GM21528 (cell line): ENCODE measurements at regions not wholly inside any gene's neighbourhood (a gene's known extent, or its start where the extent isn't known, plus 50 kb on each side); places are given as distances from the start of the nearest gene placed in this dataset.
"Not testable (repeated sequence)": the region's sequence is repeated elsewhere in the genome, so short reads cannot be mapped to it uniquely, and the experiment has no call there.

Experiments used
- ATAC-seq: cut with Tn5 transposase; IDR thresholded peaks from one replicate; pipeline ENCODE4 v1.9.1; 2021; ENCODE audit warnings: mild to moderate bottlenecking, moderate library complexity; ENCODE audit not compliant: unreplicated experiment, low FRiP score

DNA sequence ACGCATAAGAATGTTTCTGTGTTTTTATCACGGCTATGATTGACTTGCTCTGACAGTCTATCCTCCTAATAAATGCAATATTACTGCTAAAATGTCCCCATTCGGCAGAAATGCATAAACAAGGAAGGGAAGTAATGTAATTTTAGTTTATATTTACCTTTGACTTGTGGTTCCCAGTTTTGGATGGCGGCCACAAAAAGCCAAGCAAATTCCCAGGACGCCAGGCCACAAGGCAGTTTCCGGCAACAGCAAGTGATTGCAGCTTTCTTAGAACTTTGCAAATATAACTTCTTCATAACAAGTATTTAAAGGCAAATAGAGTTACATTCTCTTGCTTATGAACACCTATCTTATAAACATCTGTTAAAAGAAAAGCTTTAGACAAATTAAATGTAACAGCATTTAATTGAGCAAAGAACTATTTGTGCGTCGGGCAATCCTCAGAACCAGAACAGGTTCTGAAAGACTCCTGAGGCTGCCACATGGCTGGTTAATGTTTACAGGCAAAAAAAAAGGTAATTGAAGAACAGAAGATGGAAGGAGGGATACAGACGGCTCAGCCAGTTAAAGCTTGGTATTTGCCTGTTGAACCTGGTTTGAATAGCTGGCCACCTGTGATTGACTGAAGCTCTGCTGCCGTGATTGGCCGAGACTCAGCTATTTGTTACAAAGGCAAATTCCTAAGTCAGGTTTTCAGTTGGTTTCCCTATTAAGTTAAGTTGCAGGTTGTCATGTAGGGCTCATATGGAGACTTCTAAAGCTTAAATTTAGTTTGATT is 80.8 kb downstream of the C21orf91 start:
- no peak for ATAC-seq

DNA sequence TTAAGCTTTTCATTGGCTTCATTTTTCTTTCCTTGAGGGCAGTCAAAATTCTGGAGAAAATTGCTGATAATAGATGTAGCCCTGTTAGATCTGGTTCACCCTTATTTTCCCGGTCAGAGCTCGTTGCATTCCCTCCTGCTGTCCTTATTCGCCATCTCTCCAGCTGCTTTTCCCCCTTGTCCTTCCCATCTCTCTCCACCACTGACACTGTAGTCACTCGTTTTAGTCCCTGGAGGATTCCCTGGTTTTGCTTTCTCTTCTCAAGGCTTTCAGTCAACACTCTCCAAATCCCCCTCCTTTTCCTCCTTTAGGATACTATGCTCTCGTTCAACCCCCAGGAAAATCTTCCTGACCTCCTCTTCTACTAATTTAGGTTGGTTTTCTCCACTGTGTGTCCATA is 83.1 kb downstream of the C21orf91 start:
- ATAC-seq, result no peak

DNA sequence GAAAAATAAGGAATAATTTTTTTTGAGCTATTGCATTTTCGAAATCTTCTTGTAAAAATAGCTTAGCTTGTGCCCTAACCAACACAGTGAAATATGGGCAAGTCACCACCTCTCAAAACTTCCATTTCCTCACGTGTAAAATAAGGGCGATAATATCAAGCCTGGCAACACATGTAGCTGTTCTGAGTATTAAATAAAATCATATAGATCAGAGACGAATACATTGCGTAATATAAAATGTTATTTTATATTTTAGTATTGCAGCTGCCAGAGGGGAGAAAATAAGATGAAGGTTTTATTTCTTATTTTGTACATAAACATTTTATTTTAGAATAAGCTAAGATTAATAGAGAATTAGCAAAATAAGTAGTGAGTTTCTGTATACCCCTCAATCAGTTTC is 85.9 kb downstream of the C21orf91 start:
- no peak for ATAC-seq

DNA sequence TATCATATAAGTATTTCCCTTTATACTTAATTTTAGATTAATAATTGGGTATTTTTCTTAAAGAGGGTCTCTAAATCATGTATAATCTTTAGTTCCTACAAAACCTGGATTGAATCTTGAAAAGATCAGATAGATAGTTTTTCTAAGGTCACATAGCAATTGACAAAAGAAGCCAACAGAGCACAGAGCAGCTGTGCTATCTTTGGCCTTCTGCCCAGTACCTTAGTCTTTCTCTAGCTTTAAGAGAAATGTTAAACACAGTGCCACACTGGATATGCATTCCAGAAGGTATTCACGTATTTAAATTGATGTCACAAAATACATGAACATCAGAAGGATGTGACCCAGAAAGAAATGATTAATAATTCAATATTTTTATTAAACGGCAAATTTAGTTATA is 86.8 kb downstream of the C21orf91 start:
- ATAC-seq, result no peak

DNA sequence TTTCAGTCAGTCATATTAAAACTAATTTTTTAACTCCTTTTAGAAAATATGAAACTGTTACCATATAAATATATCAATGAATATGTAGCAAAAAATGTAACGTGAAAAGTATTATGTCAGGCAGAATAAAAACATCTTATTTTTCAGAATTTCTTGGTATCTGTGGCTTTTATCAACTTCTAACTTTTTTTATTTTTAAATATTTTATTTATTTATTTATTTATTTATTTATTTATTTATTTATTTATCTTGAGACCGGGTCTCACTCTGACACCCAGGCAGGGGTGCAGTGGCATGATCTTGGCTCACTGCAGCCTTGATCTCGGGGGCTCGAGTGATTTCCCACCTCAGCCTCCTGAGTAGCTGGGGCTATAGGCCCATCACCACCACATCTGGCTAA is 87.6 kb downstream of the C21orf91 start:
- ATAC-seq, result no peak

DNA sequence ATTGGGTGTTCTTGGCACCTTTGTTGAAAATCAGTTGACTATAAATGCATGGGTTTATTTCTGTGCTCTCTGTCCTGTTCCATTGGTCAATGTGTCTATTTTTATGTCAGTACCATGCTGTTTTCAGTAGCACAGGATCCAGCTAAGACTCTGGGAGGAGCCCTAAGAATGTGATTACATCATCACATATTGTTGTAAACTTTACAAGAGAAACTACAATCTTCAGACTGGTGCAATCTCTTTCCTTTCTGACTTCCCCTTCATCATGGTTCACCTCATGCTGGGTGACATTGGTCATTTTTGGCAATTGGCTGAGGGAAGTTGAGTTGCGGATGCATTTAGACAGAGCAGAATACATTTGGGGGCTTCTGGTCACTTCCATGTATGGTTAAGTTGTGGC is 88.4 kb downstream of the C21orf91 start:
- no peak for ATAC-seq

DNA sequence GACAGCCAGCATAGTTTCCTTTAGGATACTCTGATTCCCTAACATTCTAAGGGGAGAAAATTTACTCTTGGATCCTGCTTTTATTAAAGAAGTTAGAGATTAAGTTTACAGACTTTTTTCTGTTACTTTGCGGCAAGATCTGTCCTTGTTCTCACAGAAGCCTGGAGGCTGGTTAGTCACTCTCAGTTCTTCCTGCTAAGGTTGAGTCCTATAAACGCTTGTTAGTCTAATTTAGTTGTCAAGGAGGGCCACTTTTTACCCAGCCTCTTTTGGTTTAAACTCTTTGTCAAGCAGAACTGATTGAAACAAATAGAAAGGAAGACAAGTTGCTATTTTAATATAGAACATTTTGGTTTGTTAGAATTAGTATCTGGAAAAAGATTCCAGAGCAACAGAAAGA is 89.7 kb downstream of the C21orf91 start:
- ATAC-seq, result no peak

DNA sequence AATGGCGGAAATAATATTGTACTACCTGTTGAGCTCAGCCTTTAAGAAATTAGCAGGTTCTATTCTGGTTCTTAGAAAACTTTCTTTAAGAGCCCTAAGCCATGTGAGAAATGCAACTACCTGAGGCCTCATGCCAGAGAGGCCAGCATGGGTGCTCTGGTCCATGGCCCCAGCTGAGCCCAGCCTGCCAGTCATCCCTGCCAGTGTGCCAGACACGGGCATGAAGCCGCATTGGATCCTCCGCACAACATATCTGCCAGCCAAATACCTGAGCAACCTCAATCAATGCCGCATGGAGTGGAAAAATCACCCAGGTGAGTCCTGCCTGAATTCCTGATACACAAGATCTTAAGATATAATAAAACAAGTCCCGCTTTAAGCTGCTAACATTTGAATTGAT is 91.8 kb downstream of the C21orf91 start:
- no peak for ATAC-seq

DNA sequence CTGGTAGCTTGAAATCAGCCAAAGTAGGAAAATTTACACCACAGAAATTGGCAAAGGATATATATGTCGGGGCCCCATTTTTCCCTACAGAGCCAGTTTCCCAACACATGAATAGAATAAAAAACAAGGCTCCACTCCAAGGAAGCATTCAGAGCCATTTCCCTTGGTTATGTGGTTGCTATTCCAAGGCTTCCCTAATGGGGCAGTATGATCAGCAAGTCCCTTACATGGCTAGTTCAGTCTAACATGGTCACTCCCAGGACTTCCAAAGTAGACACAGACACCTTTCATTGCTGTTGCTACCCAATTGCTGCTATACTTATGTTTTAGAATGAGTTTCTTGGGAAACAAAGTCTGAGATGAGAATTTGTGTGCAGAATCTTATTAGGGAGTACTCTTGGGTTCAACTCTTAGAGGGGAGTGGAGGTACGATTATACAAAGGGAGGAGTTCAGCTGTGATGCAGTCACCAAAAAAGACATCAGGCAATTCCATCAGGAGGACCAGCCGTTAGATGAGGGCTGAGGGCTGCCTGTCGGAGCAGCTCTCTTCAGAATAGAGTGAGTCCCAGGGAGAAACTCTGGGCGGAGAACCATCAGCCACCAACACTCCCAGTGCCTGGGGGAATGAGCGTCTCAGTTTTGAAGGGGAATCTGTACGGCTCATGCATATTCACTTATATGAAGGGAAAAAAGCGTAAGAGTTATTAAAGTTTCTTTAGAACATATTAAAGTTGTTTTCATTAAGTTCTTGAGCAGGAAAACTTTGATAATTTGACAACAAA is 92.9 kb downstream of the C21orf91 start:
- no peak for ATAC-seq

DNA sequence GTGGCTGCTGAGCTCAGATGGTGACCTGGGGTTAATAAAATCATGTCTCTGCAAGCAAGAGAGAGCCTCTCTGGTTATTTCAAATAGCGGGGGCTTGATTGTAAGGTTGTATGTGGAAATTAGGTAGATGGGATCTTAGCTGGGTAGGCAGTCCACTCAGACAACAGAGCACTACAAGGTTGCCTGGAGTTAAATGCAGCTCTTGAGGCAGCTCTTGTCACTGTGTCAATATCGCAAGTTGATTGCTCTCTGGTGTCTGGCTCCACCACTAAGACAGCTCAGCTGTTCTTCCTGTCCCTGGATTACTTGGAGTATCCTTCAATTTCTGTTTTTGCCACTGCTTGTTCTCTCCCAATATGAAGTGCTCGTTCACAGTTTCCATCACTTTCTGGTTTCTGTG is 93.8 kb downstream of the C21orf91 start:
- no peak for ATAC-seq

DNA sequence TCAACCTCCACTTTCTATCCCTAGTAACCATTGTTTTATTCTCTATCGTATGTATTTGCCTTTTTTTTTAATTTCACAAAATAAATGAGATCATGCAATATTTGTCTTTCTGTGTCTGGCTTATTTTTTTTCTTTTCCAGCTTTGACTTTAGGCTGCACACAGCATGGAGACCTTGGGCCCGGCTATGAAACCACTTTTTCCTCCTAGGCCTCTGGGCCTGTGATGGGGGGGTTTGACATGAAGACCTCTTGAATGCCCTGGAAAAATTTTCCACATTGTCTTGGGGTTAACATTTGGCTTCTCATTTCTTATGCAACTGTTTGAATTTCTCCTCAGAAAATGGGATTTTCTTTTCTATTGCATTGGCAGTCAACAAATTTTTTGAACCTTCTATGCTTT is 100.2 kb upstream of the BTG3 start:
- ATAC-seq, result no peak

DNA sequence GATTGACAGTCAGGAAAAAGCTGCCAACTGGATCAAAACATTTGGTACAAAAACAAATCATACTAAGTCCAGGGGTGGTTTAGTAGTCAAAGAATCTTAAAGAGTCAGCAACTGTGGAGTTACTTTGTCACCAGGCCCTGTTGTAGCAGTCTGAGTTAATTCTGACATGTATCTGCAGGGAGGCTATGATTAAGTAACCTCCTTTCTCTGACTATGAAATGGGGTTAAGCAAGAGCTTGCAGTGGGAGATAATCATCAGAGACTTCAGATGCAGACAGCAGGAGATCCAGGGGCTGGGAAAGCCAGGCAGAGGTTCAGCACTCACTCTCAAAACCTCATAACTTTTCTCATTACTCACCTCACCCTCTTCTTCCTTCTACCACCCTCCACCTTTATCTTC is 99.2 kb upstream of the BTG3 start:
- ATAC-seq, result no peak

DNA sequence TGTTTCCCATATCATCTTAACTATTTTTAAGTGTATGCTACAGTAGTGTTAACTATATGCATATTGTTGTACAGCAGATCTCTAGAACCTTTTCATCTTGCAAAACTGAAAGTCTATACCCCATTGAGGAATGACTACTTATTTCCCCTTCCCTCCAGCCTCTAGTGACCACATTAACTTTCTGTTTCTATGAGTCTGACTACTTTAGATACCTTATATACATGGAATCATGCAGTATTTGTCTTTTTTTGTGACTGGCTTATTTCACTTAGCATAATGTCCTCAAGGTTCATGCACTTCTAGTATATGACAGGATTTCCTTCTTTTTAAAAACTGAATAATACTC is 96.5 kb upstream of the BTG3 start:
- peak; percentile 99 for ATAC-seq

DNA sequence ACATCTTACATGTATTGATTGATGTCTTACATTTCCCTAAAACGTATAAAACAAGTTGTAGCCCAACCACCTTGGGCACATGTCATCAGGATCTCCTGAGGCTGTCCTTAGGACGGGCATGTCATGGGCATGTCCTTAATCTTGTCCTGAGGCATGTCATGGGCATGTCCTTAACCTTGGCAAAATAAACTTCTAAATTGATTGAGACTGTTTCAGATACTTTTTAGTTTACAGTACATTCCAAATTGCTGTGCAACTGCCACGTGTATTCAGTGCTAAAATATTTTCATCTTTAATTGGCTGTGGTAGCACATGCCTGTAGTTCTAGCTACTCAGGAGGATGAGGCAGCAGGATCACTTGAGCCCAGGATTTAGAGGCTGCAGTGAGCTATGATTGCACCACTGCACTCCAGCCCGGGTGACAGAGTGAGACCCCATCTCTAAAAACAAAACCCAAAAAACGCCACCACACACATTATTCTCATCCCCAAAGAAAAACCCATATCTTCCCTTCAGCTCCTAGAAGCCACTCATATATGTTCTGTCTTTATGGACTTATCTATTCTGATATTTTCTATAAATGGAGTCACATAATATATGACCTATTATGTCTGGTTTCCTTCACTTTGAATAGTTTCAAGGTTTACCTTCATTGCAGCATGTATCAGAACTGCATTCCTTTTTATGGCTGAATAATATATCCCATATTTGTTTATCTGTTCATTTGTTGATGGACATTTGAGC is 96.0 kb upstream of the BTG3 start:
- peak; percentile 55 for ATAC-seq

DNA sequence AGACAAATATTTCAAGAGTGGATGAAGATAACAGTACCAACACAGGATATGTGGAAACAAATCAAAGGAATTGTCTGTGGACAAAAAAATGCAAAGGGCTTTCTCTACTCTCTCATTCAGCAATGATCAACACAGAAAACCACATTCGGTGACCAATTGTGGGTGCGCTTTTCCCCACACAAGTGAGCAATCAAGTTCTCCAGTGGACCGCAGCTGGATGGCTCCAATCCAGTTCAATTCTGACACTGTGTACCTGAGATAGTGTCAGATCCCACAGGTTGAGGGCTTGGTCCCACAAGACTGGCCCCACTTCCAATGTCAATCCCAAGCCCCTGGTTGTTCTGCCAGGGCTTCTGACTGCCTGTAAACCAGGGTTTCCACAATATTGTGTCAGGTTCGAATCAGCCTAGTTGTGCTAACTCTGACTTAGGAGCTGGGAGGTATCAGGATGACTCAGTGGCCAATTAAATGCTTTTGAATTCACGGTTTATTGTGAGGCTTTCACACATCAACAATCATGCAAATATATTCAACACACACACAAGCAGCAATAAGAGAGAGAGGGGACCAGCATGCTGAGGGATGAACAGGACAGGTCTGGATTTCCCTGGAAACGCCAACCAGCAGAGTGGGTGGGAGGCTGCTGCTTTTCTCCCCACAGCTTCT is 87.0 kb upstream of the BTG3 start:
- ATAC-seq, result no peak

DNA sequence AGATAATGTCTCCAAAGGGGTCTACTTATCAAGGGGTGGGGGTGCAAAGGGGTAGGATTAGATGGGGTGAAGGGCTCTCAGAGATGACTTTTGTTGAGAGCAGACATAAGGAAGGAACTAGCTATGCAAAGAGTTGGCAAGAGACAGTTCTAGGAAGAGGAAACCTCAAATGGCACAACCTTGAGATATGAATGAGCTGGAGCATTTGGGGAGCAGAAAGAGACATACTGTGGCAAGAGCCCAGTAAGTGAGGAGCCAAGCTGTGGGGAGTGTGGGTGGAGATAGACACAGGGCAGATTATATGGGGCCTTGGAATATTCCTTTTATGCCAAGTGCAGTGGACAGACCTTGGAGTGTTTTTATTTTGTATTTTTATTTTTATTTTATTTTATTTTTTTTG is 84.8 kb upstream of the BTG3 start:
- no peak for ATAC-seq

DNA sequence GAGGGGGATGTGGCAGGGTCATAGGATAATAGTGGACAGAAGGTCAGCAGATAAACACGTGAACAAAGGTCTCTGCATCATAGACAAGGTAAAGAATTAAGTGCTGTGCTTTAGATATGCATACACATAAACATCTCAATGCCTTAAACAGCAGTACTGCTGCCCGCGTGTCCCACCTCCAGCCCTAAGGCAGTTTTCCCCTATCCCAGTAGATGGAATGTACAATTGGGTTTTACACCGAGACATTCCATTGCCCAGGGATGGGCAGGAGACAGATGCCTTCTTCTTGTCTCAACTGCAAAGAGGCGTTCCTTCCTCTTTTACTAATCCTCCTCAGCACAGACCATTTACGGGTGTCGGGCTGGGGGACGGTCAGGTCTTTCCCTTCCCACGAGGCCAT is 81.7 kb upstream of the BTG3 start:
- not testable (repeated sequence) for ATAC-seq

DNA sequence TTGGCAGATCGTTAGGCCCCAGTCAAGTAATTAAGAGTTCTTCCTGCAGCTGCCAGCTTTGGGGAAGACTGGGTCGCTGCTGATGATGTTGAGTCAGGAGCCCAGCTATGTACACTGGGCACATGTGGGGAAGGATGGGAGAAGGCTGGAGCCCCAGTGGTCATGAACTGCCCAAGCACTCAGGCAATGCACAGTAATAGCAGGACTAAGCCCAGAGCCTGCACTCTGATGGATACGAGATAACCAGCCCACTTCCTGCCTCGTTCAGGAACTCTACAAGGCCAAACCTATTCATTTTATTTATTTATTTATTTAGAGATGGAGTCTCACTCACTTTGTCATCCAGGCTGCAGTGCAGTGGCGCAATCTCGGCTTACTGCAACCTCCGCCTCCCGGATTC is 81.1 kb upstream of the BTG3 start:
- no peak for ATAC-seq

DNA sequence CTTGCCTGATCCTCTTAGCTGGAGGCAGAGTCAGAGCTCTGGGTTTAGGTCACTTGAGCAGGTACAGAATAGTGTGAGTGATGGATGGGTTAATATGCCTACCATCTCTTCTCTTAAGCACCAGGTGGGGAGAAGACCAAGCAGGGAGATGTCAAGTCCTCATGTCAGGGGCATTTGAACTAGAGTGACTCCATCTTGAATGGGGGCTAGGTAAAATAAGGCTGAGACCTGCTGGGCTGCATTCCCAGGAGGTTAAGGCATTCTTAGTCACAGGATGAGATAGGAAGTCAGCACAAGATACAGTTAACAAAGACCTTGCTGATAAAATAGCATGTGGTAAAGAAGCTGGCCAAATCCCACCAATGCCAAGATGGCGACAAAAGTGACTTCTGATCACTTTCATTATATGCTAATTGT is 77.4 kb upstream of the BTG3 start:
- ATAC-seq, result no peak

DNA sequence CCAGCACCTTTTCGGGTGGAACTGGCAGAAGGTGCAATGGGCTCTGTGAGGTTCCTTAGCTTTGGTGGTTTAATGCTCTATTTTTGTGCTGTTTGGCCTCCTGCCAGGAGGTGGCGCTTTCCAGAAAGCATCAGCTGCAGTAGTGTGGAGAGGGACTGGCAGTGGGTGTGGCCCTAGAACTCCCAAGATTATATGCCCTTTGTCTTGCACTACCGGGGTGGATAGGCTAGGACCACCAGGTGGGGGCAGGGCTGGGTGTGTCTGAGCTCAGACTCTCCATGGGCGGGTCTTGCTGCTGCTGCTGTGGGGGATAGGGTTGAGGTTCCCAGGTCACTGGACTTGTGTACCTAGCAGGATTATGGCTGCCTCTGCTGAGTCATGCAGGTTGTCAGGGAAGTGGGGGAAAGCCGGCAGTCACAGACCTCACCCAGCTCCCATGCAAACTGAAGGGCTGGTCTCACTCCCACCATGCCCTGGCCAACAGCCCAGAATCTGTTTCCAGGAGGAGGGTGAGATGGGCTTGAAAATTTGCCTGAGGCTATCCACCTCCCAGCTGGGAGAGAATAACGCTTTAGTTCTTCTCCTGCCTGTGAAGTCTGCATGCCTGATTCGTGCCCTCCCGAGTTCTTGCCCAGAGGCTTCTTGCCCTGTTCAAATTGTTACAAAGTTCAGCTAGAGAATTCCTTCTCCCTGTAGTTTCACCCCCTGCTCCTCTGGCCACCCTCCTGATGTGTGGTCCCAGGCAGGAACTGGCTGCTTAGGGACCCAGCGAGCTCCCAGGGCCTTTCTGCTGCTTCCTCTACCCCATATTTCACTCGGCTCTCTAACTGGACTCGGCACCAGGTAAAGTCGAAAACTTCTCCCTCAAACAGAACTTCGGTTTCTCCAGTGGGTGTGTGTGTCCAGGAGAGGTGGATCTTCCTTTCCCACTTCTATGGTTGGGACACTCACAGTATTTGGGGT is 76.5 kb upstream of the BTG3 start:
- no peak for ATAC-seq
